Endothelial cell of umbilical vein (primary cell): ENCODE measurements at regions not wholly inside any gene's neighbourhood (a gene's known extent, or its start where the extent isn't known, plus 50 kb on each side); places are given as distances from the start of the nearest gene placed in this dataset.
"Not testable (repeated sequence)": the region's sequence is repeated elsewhere in the genome, so short reads cannot be mapped to it uniquely, and the experiment has no call there.

Experiments
- BruUV-seq: library from RNA; stranded (reverse); fragments of 400-500 nt; replicated peaks from 2 replicates; lab custom pipeline; 2021; lab: Mats Ljungman, UMichigan
- CTCF ChIA-PET: fragments of 300-600, 350-600 bp; sonication (Branson Sonifier 250); formaldehyde crosslinking; loops from one replicate; lab custom pipeline; 2021; ENCODE audit warnings: antibody characterized with exemption, inconsistent platforms; lab: Charles Lee
- POLR2A ChIA-PET: fragments of 300-600, 350-600 bp; sonication (Branson Sonifier 250); formaldehyde crosslinking; loops from one replicate; lab custom pipeline; 2021; ENCODE audit warnings: antibody characterized with exemption, inconsistent platforms; lab: Charles Lee
- DNase-seq: peaks from one replicate; pipeline ENCODE4 v3.0.0-alpha.2; 2011; ENCODE audit warnings: low read depth, low spot score
- FAIRE-seq: peaks from 2 replicates; lab custom pipeline; 2011; peaks lifted over from hg19 to GRCh38; lab: Jason Lieb, UNC
- H2AFZ ChIP-seq: 2 replicates; pipeline ENCODE4 v1.6.0; 2012; ENCODE audit warnings: low read depth, low read length, control low read depth, inconsistent platforms
- H3K27ac ChIP-seq: 2 replicates; pipeline ENCODE4 v1.5.1; 2011; ENCODE audit warnings: low read depth, mild to moderate bottlenecking, control low read depth, low read length, moderate library complexity; ENCODE audit not compliant: insufficient read depth
- H3K27me3 ChIP-seq, 2 experiments: 2 replicates each; pipeline versions ENCODE4 v1.6.0 to v1.6.1; 2011; ENCODE audit warnings: low read length in 2 of 2, mixed read lengths in 1 of 2; ENCODE audit not compliant: control insufficient read depth in 2 of 2, insufficient read depth in 2 of 2
- H3K36me3 ChIP-seq, 2 experiments: 2 replicates in 1 of 2; 3 replicates in 1 of 2; pipeline ENCODE4 v1.5.1; 2011; ENCODE audit warnings: low read length in 2 of 2, mild to moderate bottlenecking in 1 of 2, moderate library complexity in 1 of 2; ENCODE audit not compliant: control insufficient read depth in 2 of 2, insufficient read depth in 2 of 2; ENCODE audit errors: extremely low read depth in 1 of 2
- H3K4me1 ChIP-seq: 3 replicates; pipeline ENCODE4 v1.5.1; 2011; ENCODE audit warnings: mild to moderate bottlenecking, low read length; ENCODE audit not compliant: control insufficient read depth, insufficient read depth; ENCODE audit errors: extremely low read depth
- H3K4me2 ChIP-seq: 2 replicates; pipeline ENCODE4 v1.6.1; 2011; ENCODE audit warnings: low read length, control low read depth, mixed read lengths; ENCODE audit not compliant: insufficient read depth
- H3K4me3 ChIP-seq, 3 experiments: fragments of 200-600 bp in 1 of 3; sonication (generic), shearing (Covaris generic) in 1 of 3; replicated peaks in 1 of 3; 2 replicates each; pipeline ENCODE4 v1.5.1; 2011 to 2016; ENCODE audit warnings: control low read depth in 3 of 3, low read length in 3 of 3, mild to moderate bottlenecking in 2 of 3, inconsistent platforms in 1 of 3, low read depth in 1 of 3, moderate library complexity in 1 of 3; ENCODE audit not compliant: insufficient read depth in 1 of 3
- H3K79me2 ChIP-seq: 2 replicates; pipeline ENCODE4 v1.6.0; 2012; ENCODE audit warnings: low read length, inconsistent platforms; ENCODE audit not compliant: control insufficient read depth, insufficient read depth
- H3K9ac ChIP-seq: replicated peaks from 2 replicates; pipeline ENCODE3; 2011; ENCODE audit warnings: low read length, control low read depth; ENCODE audit not compliant: insufficient read depth; ENCODE audit errors: extremely low read depth
- H3K9me1 ChIP-seq: replicated peaks from 3 replicates; pipeline ENCODE4 v1.6.0; 2011; ENCODE audit warnings: mild to moderate bottlenecking, low read length; ENCODE audit not compliant: control insufficient read depth, insufficient read depth; ENCODE audit errors: extremely low read depth
- H3K9me3 ChIP-seq: replicated peaks from 2 replicates; pipeline ENCODE4 v1.5.1; 2012; ENCODE audit warnings: low read length, inconsistent platforms; ENCODE audit not compliant: control insufficient read depth, insufficient read depth
- H4K20me1 ChIP-seq: replicated peaks from 2 replicates; pipeline ENCODE3; 2011; ENCODE audit warnings: mild to moderate bottlenecking, low read length; ENCODE audit not compliant: control insufficient read depth, insufficient read depth; ENCODE audit errors: extremely low read depth
- dilution Hi-C: fragments of 300-500 bp; cut with MboI; formaldehyde crosslinking; loops from one replicate; pipeline ENCODE4 v1.15.0; 2019; ENCODE audit warnings: low sequenced_read_pairs; ENCODE audit not compliant: extremely low pct_ligation_motif_present
- intact Hi-C: fragments of 100-400 bp; cut with micrococcal nuclease; formaldehyde crosslinking; loops from one replicate; pipeline ENCODE4 v1.10.0; 2022
- TF ChIP-seq, protein P1 (sequence below), 2 donors: IDR thresholded peaks; 1 replicate in 1 of 2; 2 replicates in 1 of 2; pipeline ENCODE4 v1.5.1; 2011; ENCODE audit warnings: low read length in 2 of 2, mild to moderate bottlenecking in 2 of 2, moderate library complexity in 2 of 2, control low read depth in 1 of 2, inconsistent platforms in 1 of 2, low read depth in 1 of 2; ENCODE audit not compliant: insufficient read depth in 1 of 2; ENCODE audit errors: extremely low read depth in 1 of 2

- BruUV-seq, H3K9ac ChIP-seq, POLR2A ChIA-PET, H3K4me1 ChIP-seq, intact Hi-C loops, H2AFZ ChIP-seq, CTCF ChIA-PET, H3K79me2 ChIP-seq, H3K9me3 ChIP-seq, H4K20me1 ChIP-seq, H3K4me2 ChIP-seq, dilution Hi-C loops, FAIRE-seq, H3K9me1 ChIP-seq, H3K27me3 ChIP-seq, DNase-seq, H3K4me3 ChIP-seq, H3K36me3 ChIP-seq, H3K27ac ChIP-seq: not testable (repeated sequence)
Measured at GRCh38 chr9:65389216-65389615, 104.2 kb upstream of the FOXD4L5 start.

DNA sequence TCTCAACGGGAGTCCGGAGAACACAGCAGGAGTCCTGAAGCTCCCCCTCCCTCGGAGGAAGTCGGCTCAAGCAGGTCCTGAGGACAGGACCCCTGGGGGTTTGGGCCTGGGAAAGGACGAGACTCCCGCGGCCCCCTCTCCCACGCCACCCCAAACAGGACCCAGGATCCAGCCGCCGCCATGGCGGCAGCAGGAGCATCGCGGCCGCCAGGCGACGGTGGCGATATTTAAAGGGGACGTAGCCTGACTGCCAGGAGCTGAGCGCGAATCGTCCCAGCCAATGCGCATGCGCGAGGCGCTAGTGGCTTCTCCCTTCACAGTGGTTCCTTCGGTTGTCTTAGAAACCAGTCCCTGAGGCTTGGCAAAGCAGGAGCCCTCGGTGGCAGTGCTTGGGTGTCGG lies 101.7 kb upstream of the FOXD4L5 start:
- H4K20me1 ChIP-seq, dilution Hi-C loops, POLR2A ChIA-PET, CTCF ChIA-PET, intact Hi-C loops, H3K4me1 ChIP-seq, FAIRE-seq, H3K9ac ChIP-seq, H3K9me3 ChIP-seq, BruUV-seq, H3K79me2 ChIP-seq, H3K27me3 ChIP-seq, H3K36me3 ChIP-seq, H3K9me1 ChIP-seq: not testable (repeated sequence)
- peak; percentile 76 for DNase-seq
- H2AFZ ChIP-seq, result peak overlapping the region; percentile 41
- peak overlapping the region; percentile 31 for H3K4me2 ChIP-seq
- peak overlapping the region; percentile 37 for H3K27ac ChIP-seq
- TF ChIP-seq, protein P1, sequence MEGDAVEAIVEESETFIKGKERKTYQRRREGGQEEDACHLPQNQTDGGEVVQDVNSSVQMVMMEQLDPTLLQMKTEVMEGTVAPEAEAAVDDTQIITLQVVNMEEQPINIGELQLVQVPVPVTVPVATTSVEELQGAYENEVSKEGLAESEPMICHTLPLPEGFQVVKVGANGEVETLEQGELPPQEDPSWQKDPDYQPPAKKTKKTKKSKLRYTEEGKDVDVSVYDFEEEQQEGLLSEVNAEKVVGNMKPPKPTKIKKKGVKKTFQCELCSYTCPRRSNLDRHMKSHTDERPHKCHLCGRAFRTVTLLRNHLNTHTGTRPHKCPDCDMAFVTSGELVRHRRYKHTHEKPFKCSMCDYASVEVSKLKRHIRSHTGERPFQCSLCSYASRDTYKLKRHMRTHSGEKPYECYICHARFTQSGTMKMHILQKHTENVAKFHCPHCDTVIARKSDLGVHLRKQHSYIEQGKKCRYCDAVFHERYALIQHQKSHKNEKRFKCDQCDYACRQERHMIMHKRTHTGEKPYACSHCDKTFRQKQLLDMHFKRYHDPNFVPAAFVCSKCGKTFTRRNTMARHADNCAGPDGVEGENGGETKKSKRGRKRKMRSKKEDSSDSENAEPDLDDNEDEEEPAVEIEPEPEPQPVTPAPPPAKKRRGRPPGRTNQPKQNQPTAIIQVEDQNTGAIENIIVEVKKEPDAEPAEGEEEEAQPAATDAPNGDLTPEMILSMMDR (IDR thresholded peaks at IDR 0.05; ENCODE audit: extremely low read depth in 1 of 2, insufficient read depth in 1 of 2, low read depth in 1 of 2, low read length in 2 of 2), result peak in 1 of 2 donors; percentile 3
- H3K4me3 ChIP-seq, result peak overlapping the region in 1 of 3 experiments; percentile 38

DNA sequence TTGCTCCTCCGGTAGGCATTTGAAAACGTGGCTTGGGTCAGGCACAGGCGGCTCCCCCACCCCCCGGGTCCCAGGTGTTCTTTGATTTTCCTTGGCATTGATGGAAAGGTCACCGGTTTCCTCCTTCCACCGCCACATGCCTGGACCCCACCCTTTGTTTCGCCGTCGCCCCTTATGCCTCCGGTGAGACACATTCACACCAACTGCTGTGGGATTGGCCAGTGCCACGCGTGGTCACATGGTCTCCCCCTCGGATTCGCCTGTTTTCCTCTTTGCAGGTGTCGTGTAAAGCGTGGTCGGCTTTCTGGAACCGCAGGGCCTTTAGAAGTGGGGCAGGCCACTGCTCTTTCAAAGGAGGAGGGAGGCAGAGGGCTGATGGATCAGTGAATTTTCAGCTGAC lies 101.2 kb upstream of the FOXD4L5 start:
- H4K20me1 ChIP-seq, H3K9me3 ChIP-seq, POLR2A ChIA-PET, FAIRE-seq, DNase-seq, H3K27ac ChIP-seq, CTCF ChIA-PET, dilution Hi-C loops, H3K4me1 ChIP-seq, intact Hi-C loops, H2AFZ ChIP-seq, H3K79me2 ChIP-seq, H3K27me3 ChIP-seq, H3K36me3 ChIP-seq, H3K4me2 ChIP-seq, H3K4me3 ChIP-seq, H3K9me1 ChIP-seq, BruUV-seq, H3K9ac ChIP-seq: not testable (repeated sequence)

- H4K20me1 ChIP-seq, intact Hi-C loops, FAIRE-seq, H3K4me2 ChIP-seq, H3K27ac ChIP-seq, CTCF ChIA-PET, H3K9me3 ChIP-seq, H3K79me2 ChIP-seq, dilution Hi-C loops, H3K27me3 ChIP-seq, DNase-seq, BruUV-seq, H3K9me1 ChIP-seq, H3K36me3 ChIP-seq, POLR2A ChIA-PET, H2AFZ ChIP-seq, H3K4me1 ChIP-seq, H3K4me3 ChIP-seq, H3K9ac ChIP-seq: not testable (repeated sequence)
Measured at GRCh38 chr9:65385655-65386024, 100.6 kb upstream of the FOXD4L5 start.
